ENCODE measurements at regions not wholly inside any gene's neighbourhood (a gene's known extent, or its start where the extent isn't known, plus 50 kb on each side); places are given as distances from the start of the nearest gene placed in this dataset.

DNA sequence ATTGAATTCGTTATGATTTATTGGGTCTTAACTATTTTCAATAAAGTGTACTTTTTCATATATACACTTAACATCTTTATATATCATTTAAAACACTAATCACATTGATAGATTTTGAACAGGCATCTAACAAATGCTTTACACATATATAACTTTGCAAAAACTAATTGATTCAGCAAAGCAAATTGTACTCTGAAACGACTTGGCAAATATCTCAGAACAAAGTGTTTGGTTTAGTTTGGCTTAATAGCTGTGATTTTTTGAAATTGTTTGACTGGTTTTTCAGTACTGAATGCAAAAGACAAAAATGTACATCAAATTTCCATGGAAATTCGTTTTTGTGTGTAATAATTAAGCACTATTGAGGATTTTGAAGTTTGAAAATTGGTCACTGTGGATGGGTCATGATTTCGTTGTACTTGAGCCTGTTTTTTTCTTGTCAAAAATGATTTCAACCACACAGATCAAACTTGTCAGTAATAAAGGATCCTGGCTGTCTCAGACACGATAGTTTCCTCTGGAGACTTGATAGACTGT lies 125.3 kb upstream of the SLC25A13 start:
- TF ChIP-seq, protein P1, sequence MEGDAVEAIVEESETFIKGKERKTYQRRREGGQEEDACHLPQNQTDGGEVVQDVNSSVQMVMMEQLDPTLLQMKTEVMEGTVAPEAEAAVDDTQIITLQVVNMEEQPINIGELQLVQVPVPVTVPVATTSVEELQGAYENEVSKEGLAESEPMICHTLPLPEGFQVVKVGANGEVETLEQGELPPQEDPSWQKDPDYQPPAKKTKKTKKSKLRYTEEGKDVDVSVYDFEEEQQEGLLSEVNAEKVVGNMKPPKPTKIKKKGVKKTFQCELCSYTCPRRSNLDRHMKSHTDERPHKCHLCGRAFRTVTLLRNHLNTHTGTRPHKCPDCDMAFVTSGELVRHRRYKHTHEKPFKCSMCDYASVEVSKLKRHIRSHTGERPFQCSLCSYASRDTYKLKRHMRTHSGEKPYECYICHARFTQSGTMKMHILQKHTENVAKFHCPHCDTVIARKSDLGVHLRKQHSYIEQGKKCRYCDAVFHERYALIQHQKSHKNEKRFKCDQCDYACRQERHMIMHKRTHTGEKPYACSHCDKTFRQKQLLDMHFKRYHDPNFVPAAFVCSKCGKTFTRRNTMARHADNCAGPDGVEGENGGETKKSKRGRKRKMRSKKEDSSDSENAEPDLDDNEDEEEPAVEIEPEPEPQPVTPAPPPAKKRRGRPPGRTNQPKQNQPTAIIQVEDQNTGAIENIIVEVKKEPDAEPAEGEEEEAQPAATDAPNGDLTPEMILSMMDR (IDR thresholded peaks at IDR 0.05; ENCODE audit: borderline replicate concordance, extremely low read depth, insufficient read depth), result no peak
- no peaks in the 10 kb centered on the region for H3K27me3 ChIP-seq (ENCODE audit: control insufficient read depth, insufficient read depth, low read length)
- no peak for DNase-seq
- no peak overlapping the region for H3K4me3 ChIP-seq (ENCODE audit: low read length in 3 of 3)
- H3K27ac ChIP-seq (ENCODE audit: low read depth in 2 of 2, low read length in 2 of 2), result no peak overlapping the region
- FAIRE-seq, result no peak
- H3K4me1 ChIP-seq (ENCODE audit: control insufficient read depth in 2 of 3, insufficient read depth in 2 of 3, low read depth in 1 of 3, low read length in 3 of 3), result no peaks in the 10 kb centered on the region
- no peaks in the 10 kb centered on the region for H3K9me3 ChIP-seq (ENCODE audit: control insufficient read depth in 2 of 3, insufficient read depth in 1 of 3, low read length in 3 of 3)
- H3K36me3 ChIP-seq (ENCODE audit: control insufficient read depth in 2 of 3, insufficient read depth in 3 of 3, low read length in 3 of 3), result no peaks in the 10 kb centered on the region
- intact Hi-C loops (cut with DNase I), result no loop called here
- no peak overlapping the region for H3K9ac ChIP-seq (ENCODE audit: low read length in 3 of 3)

DNA sequence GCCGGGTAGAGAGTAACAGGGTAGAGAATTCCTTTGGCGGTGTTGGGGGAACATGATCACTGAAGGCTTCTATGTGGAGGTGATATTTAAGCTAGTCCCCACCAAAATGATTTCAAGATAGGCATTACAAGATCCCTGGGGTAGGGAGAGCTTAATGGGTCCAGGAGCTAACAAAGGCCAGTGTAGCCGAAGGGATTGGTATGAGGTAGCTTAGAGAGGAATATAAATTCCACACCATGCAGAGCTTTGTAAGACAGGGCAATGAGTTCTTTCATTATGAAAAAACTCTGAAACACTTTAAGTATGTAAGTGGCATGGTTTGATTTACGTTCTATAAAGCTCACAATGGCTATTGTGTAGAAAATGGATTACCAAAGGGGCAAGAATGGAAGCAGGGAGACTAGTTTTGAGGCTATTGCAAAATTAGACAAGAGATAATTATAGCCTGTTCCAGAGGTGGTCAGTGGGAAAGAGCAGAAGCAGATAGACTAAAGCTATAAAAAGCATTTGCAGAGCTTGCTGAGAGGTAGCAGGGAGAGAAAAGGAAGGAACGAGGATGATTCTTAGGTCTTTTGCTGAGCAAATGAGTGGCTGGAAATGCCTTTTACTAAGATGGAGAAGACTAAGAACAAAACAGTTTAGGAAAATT lies 119.7 kb upstream of the SLC25A13 start:
- H3K4me3 ChIP-seq (ENCODE audit: low read length in 3 of 3), result no peak overlapping the region
- no peak for FAIRE-seq
- H3K4me1 ChIP-seq (ENCODE audit: control insufficient read depth in 2 of 3, insufficient read depth in 2 of 3, low read depth in 1 of 3, low read length in 3 of 3), result no peaks in the 10 kb centered on the region
- no peak overlapping the region for H3K9ac ChIP-seq (ENCODE audit: low read length in 3 of 3)
- H3K27ac ChIP-seq (ENCODE audit: low read depth in 2 of 2, low read length in 2 of 2), result no peak overlapping the region
- H3K9me3 ChIP-seq (ENCODE audit: control insufficient read depth in 2 of 3, insufficient read depth in 1 of 3, low read length in 3 of 3), result no peaks in the 10 kb centered on the region
- intact Hi-C loops (cut with DNase I), result no loop called here
- no peaks in the 10 kb centered on the region for H3K27me3 ChIP-seq (ENCODE audit: control insufficient read depth, insufficient read depth, low read length)
- no peak for DNase-seq
- TF ChIP-seq, protein P1 (IDR thresholded peaks at IDR 0.05; ENCODE audit: borderline replicate concordance, extremely low read depth, insufficient read depth), result no peak
- H3K36me3 ChIP-seq (ENCODE audit: control insufficient read depth in 2 of 3, insufficient read depth in 3 of 3, low read length in 3 of 3), result no peaks in the 10 kb centered on the region

DNA sequence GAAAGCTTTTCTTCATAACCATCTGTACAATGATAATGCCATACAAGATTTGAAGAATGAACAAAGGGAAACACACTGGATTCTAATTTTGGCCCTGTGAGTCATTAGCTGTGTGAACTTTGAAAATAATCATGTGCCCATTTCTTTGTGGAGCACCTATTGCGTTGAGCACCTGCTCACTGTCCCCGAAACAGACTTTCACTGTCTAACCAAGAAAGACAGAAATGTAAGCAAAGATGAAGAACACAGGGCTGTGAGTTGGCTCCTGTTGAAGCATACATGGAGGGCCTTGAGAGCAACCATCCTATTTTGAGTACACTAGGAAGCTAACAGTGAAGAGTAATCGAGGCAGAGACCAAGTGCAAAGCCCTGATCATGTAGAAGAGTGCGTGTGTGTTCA lies 118.4 kb upstream of the SLC25A13 start:
- intact Hi-C loops (cut with DNase I), result no loop called here
- Histone ChIP-seq H3K4me3 (ENCODE audit: low read length in 3 of 3) (no peak overlapping the region), H3K9ac (ENCODE audit: low read length in 3 of 3) (no peak overlapping the region), H3K9me3 (ENCODE audit: control insufficient read depth in 2 of 3, insufficient read depth in 1 of 3, low read length in 3 of 3) (no peaks in the 10 kb centered on the region), H3K4me1 (ENCODE audit: control insufficient read depth in 2 of 3, insufficient read depth in 2 of 3, low read depth in 1 of 3, low read length in 3 of 3) (no peaks in the 10 kb centered on the region), H3K27me3 (ENCODE audit: control insufficient read depth, insufficient read depth, low read length) (no peaks in the 10 kb centered on the region), H3K36me3 (ENCODE audit: control insufficient read depth in 2 of 3, insufficient read depth in 3 of 3, low read length in 3 of 3) (no peaks in the 10 kb centered on the region), H3K27ac (ENCODE audit: low read depth in 2 of 2, low read length in 2 of 2) (no peak overlapping the region)
- TF ChIP-seq, protein P1 (IDR thresholded peaks at IDR 0.05; ENCODE audit: borderline replicate concordance, extremely low read depth, insufficient read depth), result no peak
- FAIRE-seq, result no peak
- no peak for DNase-seq

DNA sequence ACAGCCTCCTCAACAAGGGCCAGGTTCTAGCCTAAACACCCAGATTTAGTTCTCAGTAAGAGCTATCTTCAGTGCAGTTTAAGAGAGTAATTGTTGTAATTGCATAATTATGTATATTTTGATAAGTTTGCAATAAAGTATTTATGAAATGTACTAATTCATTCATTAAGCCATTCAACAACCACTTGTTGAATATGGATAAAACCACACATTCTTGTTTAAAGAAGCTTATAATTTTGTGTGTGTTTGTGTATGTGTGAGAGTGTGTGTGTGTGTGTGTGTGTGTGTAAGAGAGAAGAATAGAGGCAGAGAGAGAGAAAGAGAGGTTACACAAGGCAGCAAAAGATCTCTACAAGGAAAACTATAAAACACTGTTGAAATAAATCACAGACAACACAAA lies 115.0 kb upstream of the SLC25A13 start:
- H3K27me3 ChIP-seq (ENCODE audit: control insufficient read depth, insufficient read depth, low read length), result no peaks in the 10 kb centered on the region
- no peak overlapping the region for H3K9ac ChIP-seq (ENCODE audit: low read length in 3 of 3)
- DNase-seq (no peak), FAIRE-seq (no peak)
- no peak overlapping the region for H3K4me3 ChIP-seq (ENCODE audit: low read length in 3 of 3)
- TF ChIP-seq, protein P1 (IDR thresholded peaks at IDR 0.05; ENCODE audit: borderline replicate concordance, extremely low read depth, insufficient read depth), result no peak
- intact Hi-C loops (cut with DNase I), result no loop called here
- no peak overlapping the region for H3K27ac ChIP-seq (ENCODE audit: low read depth in 2 of 2, low read length in 2 of 2)
- H3K36me3 ChIP-seq (ENCODE audit: control insufficient read depth in 2 of 3, insufficient read depth in 3 of 3, low read length in 3 of 3), result no peaks in the 10 kb centered on the region
- H3K9me3 ChIP-seq (ENCODE audit: control insufficient read depth in 2 of 3, insufficient read depth in 1 of 3, low read length in 3 of 3), result no peaks in the 10 kb centered on the region
- no peaks in the 10 kb centered on the region for H3K4me1 ChIP-seq (ENCODE audit: control insufficient read depth in 2 of 3, insufficient read depth in 2 of 3, low read depth in 1 of 3, low read length in 3 of 3)
